H9 (cell line): ENCODE measurements at regions not wholly inside any gene's neighbourhood (a gene's known extent, or its start where the extent isn't known, plus 50 kb on each side); places are given as distances from the start of the nearest gene placed in this dataset.

Experiments used
- DNase-seq: peaks from one replicate; pipeline ENCODE4 v3.0.0-alpha.2; 2017
- H2AFZ ChIP-seq: one replicate; pipeline ENCODE4 v1.6.1; 2013; ENCODE audit warnings: mild to moderate bottlenecking, low read length, control low read depth, moderate library complexity
- H2AK5ac ChIP-seq: 2 replicates; pipeline ENCODE4 v1.6.1; 2013; ENCODE audit warnings: low read length, control low read depth, mixed read lengths; ENCODE audit not compliant: insufficient read length
- H2BK120ac ChIP-seq: one replicate; pipeline ENCODE4 v1.6.1; 2013; ENCODE audit warnings: low read depth, mild to moderate bottlenecking, low read length, control low read depth, inconsistent platforms; ENCODE audit not compliant: poor library complexity, severe bottlenecking
- H2BK12ac ChIP-seq: 2 replicates; pipeline ENCODE4 v1.6.1; 2013; ENCODE audit warnings: low read length, control low read depth, mixed read lengths, low read depth; ENCODE audit not compliant: insufficient read length
- H2BK15ac ChIP-seq: 2 replicates; pipeline ENCODE4 v1.6.1; 2013; ENCODE audit warnings: low read depth, low read length, control low read depth
- H2BK20ac ChIP-seq: one replicate; pipeline ENCODE4 v1.6.1; 2013; ENCODE audit warnings: low read depth, mild to moderate bottlenecking, low read length, control low read depth, inconsistent platforms; ENCODE audit not compliant: poor library complexity, severe bottlenecking
- H2BK5ac ChIP-seq: 2 replicates; pipeline ENCODE4 v1.6.1; 2013; ENCODE audit warnings: low read length, control low read depth, mixed read lengths; ENCODE audit not compliant: insufficient read length
- H3K14ac ChIP-seq: 2 replicates; pipeline ENCODE4 v1.6.1; 2013; ENCODE audit warnings: low read length, control low read depth; ENCODE audit not compliant: insufficient read depth
- H3K18ac ChIP-seq: 2 replicates; pipeline ENCODE4 v1.6.1; 2013; ENCODE audit warnings: low read depth, mild to moderate bottlenecking, mixed read lengths, low read length, control low read depth; ENCODE audit not compliant: insufficient read length
- H3K23ac ChIP-seq: 2 replicates; pipeline ENCODE4 v1.6.1; 2013; ENCODE audit warnings: low read length, control low read depth, mixed read lengths, low read depth; ENCODE audit not compliant: insufficient read length
- H3K23me2 ChIP-seq: 2 replicates; pipeline ENCODE4 v1.6.1; 2013; ENCODE audit warnings: low read depth, mild to moderate bottlenecking, mixed read lengths, low read length, control low read depth; ENCODE audit not compliant: insufficient read length, poor library complexity, severe bottlenecking
- H3K27ac ChIP-seq: 2 replicates; pipeline ENCODE4 v1.5.1; 2013; ENCODE audit warnings: low read length, control low read depth, mixed read lengths, low read depth; ENCODE audit not compliant: insufficient read length
- H3K27me3 ChIP-seq: 2 replicates; pipeline ENCODE4 v1.6.1; 2013; ENCODE audit warnings: low read length, control low read depth, inconsistent platforms; ENCODE audit not compliant: insufficient read depth
- H3K4ac ChIP-seq: 2 replicates; pipeline ENCODE4 v1.6.1; 2013; ENCODE audit warnings: low read depth, mild to moderate bottlenecking, control low read depth, inconsistent platforms, low read length, moderate library complexity
- H3K4me1 ChIP-seq: 2 replicates; pipeline ENCODE4 v1.6.1; 2013; ENCODE audit warnings: low read length, control low read depth, inconsistent platforms; ENCODE audit not compliant: insufficient read depth
- H3K4me2 ChIP-seq: 2 replicates; pipeline ENCODE4 v1.6.1; 2013; ENCODE audit warnings: low read length, control low read depth, mixed read lengths; ENCODE audit not compliant: insufficient read length, insufficient read depth
- H3K56ac ChIP-seq: 2 replicates; pipeline ENCODE4 v1.6.1; 2013; ENCODE audit warnings: low read depth, mild to moderate bottlenecking, mixed read lengths, low read length, control low read depth; ENCODE audit not compliant: insufficient read length
- H3K79me1 ChIP-seq: 2 replicates; pipeline ENCODE4 v1.6.1; 2013; ENCODE audit warnings: low read depth, mild to moderate bottlenecking, moderate library complexity, low read length, control low read depth, inconsistent platforms; ENCODE audit not compliant: insufficient read depth, poor library complexity, severe bottlenecking
- H3K79me2 ChIP-seq: 2 replicates; pipeline ENCODE4 v1.6.1; 2013; ENCODE audit warnings: low read length, control low read depth, inconsistent platforms; ENCODE audit not compliant: insufficient read depth
- H3K9ac ChIP-seq: 2 replicates; pipeline ENCODE4 v1.6.1; 2013; ENCODE audit warnings: low read length, control low read depth, mixed read lengths; ENCODE audit not compliant: insufficient read length; ENCODE audit errors: extremely low read depth
- H3K9me3 ChIP-seq: one replicate; pipeline ENCODE4 v1.6.1; 2013; ENCODE audit warnings: low read depth, low read length, inconsistent platforms; ENCODE audit not compliant: control insufficient read depth
- H3T11ph ChIP-seq: one replicate; pipeline ENCODE4 v1.6.1; 2013; ENCODE audit warnings: mild to moderate bottlenecking, low read length, control low read depth, inconsistent platforms
- H4K20me1 ChIP-seq: one replicate; pipeline ENCODE4 v1.6.1; 2013; ENCODE audit not compliant: control insufficient read depth, insufficient read length, insufficient read depth
- H4K5ac ChIP-seq: 2 replicates; pipeline ENCODE4 v1.6.1; 2013; ENCODE audit warnings: low read depth, mild to moderate bottlenecking, mixed read lengths, low read length, control low read depth; ENCODE audit not compliant: insufficient read length
- H4K8ac ChIP-seq: replicated peaks from 2 replicates; pipeline ENCODE4 v1.6.1; 2013; ENCODE audit warnings: low read length, control low read depth, mixed read lengths, low read depth; ENCODE audit not compliant: insufficient read length
- H4K91ac ChIP-seq: 2 replicates; pipeline ENCODE4 v1.6.1; 2013; ENCODE audit warnings: low read depth, mild to moderate bottlenecking, moderate library complexity, mixed read lengths, low read length, control low read depth; ENCODE audit not compliant: insufficient read length
- H3K27ac Mint-ChIP-seq, 3 experiments: 2 replicates in 2 of 3; 3 replicates in 1 of 3; pipeline ENCODE4 v1.8.0; 2020 to 2021; ENCODE audit warnings: mixed read lengths in 3 of 3, mild to moderate bottlenecking in 1 of 3, moderate library complexity in 1 of 3
- H3K27me3 Mint-ChIP-seq: 2 replicates; pipeline ENCODE4 v1.8.0; 2021; ENCODE audit warnings: low read depth, mild to moderate bottlenecking, moderate library complexity, mixed read lengths
- H3K36me3 Mint-ChIP-seq, 3 experiments: 2 replicates in 2 of 3; 3 replicates in 1 of 3; pipeline ENCODE4 v1.8.0; 2020 to 2021; ENCODE audit warnings: low read depth in 3 of 3, mixed read lengths in 3 of 3; ENCODE audit not compliant: insufficient read depth in 1 of 3
- H3K4me1 Mint-ChIP-seq, 2 experiments: 2 replicates each; pipeline ENCODE4 v1.8.0; 2020; ENCODE audit warnings: mixed read lengths in 2 of 2
- H3K4me3 Mint-ChIP-seq, 2 experiments: 2 replicates in 1 of 2; 3 replicates in 1 of 2; pipeline ENCODE4 v1.8.0; 2020 to 2021; ENCODE audit warnings: mild to moderate bottlenecking in 2 of 2, mixed read lengths in 2 of 2, moderate library complexity in 1 of 2
- H3K9me3 Mint-ChIP-seq, 2 experiments: 2 replicates in 1 of 2; 3 replicates in 1 of 2; pipeline ENCODE4 v1.8.0; 2020; ENCODE audit warnings: mild to moderate bottlenecking in 2 of 2, mixed read lengths in 2 of 2, moderate library complexity in 1 of 2
- WGBS: extraction: QIAGEN DNeasy Blood & Tissue Kit; methylation state at CpG from one replicate; pipeline ENCODE4 v1.1.7; 2013; ENCODE audit warnings: missing lambda C conversion rate, low lambda C conversion rate, mixed read lengths; ENCODE audit not compliant: insufficient read length; ENCODE audit errors: extremely low coverage; 5-methylcytosine and 5-hydroxymethylcytosine counted together
- TF ChIP-seq, protein P1 (sequence below): fragments of 200-600 bp; sonication (generic); conservative IDR thresholded peaks from 3 replicates; pipeline ENCODE4 v1.8.0; 2021; ENCODE audit warnings: antibody characterized with exemption, mild to moderate bottlenecking

DNA sequence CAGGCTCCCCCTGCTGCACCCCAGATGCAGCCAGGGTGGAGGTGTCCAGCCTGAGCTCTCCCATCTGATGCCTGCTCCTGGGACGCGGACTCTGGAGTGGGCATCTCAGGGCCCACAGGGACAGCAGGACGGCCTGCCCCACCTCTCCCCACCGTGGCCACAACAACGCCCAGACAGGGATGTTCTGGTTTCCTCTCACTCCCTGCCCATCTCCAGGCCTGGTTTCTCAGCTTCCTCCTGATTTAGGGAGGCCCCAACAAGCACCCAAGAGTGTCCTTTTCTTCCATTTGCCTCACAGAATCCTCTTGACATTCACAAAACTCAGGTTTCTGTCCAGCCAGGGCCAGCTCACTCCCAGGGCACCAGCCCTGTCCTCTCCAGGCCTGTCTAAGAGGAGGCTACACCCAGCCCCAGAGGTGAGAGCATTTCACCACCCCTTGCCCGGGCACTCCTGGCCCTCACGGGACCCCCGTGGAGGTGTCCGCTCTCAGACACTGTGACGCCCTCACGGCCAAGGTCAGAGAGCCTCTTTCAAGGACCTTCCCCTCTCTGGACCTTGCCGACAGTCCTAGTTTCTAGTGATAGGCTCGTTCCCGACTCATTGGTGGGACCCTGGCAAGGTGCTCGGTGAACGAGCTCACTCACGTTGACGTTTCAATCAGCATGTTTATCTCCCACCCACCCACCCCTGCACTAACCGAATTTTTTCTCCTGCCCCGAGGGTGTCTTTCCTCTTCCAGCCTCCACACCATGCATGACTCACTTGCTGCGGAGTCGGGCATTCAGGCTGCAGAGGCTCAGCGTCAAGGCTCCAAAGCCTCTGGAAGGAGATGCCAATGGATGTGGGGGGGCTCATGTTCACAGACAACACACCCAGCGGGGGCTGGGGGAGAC is 62.0 kb upstream of the UNC5A start:
- H3K27me3 ChIP-seq: no peaks in the 10 kb centered on the region
- Mint-ChIP-seq H3K27ac (0 out of 7 replicates have a peak overlapping the region, but pooled peaks of 1 of the 3 experiments have one; percentile 49), H3K9me3 (peaks cover 0 to 3% of the 10 kb centered on the region in 2 experiments; a peak in 2 of 5 replicates), H3K36me3 (no peaks in the 10 kb centered on the region), H3K4me3 (no peak overlapping the region; a peak in 1 of 5 replicates), H3K4me1 (peaks cover 39 to 41% of the 10 kb centered on the region in 2 experiments), H3K27me3 (peaks cover 8% of the 10 kb centered on the region)
- H3K18ac ChIP-seq: no peak overlapping the region
- H3K14ac ChIP-seq: no peak overlapping the region
- H3K4me1 ChIP-seq: peaks cover 10% of the 10 kb centered on the region; the same call in 1 of the 2 replicates
- H3K9me3 ChIP-seq: no peaks in the 10 kb centered on the region
- H3K23ac ChIP-seq: no peak overlapping the region
- no peak overlapping the region for H3K27ac ChIP-seq
- H2BK5ac ChIP-seq: no peak overlapping the region
- H3K4me2 ChIP-seq: no peak overlapping the region
- no peak overlapping the region for H2BK120ac ChIP-seq
- no peak overlapping the region for H4K5ac ChIP-seq
- H3T11ph ChIP-seq: no peak overlapping the region
- H2BK12ac ChIP-seq: no peak overlapping the region
- H3K79me1 ChIP-seq: no peaks in the 10 kb centered on the region
- no peak overlapping the region for H4K8ac ChIP-seq
- no peak overlapping the region for H2AFZ ChIP-seq
- no peaks in the 10 kb centered on the region for H3K79me2 ChIP-seq
- H3K23me2 ChIP-seq: no peaks in the 10 kb centered on the region
- DNase-seq: no peak
- no peak overlapping the region for H3K4ac ChIP-seq
- no peak overlapping the region for H4K91ac ChIP-seq
- H2AK5ac ChIP-seq: no peak overlapping the region
- no peak overlapping the region for H3K56ac ChIP-seq
- H2BK15ac ChIP-seq: no peak overlapping the region
- no peak overlapping the region for H3K9ac ChIP-seq
- H2BK20ac ChIP-seq: no peak overlapping the region
- no peaks in the 10 kb centered on the region for H4K20me1 ChIP-seq
- TF ChIP-seq, protein P1, sequence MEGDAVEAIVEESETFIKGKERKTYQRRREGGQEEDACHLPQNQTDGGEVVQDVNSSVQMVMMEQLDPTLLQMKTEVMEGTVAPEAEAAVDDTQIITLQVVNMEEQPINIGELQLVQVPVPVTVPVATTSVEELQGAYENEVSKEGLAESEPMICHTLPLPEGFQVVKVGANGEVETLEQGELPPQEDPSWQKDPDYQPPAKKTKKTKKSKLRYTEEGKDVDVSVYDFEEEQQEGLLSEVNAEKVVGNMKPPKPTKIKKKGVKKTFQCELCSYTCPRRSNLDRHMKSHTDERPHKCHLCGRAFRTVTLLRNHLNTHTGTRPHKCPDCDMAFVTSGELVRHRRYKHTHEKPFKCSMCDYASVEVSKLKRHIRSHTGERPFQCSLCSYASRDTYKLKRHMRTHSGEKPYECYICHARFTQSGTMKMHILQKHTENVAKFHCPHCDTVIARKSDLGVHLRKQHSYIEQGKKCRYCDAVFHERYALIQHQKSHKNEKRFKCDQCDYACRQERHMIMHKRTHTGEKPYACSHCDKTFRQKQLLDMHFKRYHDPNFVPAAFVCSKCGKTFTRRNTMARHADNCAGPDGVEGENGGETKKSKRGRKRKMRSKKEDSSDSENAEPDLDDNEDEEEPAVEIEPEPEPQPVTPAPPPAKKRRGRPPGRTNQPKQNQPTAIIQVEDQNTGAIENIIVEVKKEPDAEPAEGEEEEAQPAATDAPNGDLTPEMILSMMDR: no peak
- no CpG with 5 or more reads among the region's 24 CpGs for WGBS
